DMS114 treated with DMSO at 0.1 percent for 48 hours (cell line): ENCODE measurements at regions not wholly inside any gene's neighbourhood (a gene's known extent, or its start where the extent isn't known, plus 50 kb on each side); places are given as distances from the start of the nearest gene placed in this dataset.
A peak's percentile ranks its signal among the peaks of the same experiment; 100 is the strongest.

Experiments used
- DNase-seq: peaks from one replicate; lab custom pipeline; 2025; ENCODE audit not compliant: unreplicated experiment; lab: John Stamatoyannopoulos, UW

- DNase-seq: no peak
These were observed 335.6 kb upstream of the ASIC2 start for GRCh38 chr17:33628500-33629346.

- no peak for DNase-seq
These were observed 340.4 kb upstream of the ASIC2 start for GRCh38 chr17:33633446-33633845.

DNA sequence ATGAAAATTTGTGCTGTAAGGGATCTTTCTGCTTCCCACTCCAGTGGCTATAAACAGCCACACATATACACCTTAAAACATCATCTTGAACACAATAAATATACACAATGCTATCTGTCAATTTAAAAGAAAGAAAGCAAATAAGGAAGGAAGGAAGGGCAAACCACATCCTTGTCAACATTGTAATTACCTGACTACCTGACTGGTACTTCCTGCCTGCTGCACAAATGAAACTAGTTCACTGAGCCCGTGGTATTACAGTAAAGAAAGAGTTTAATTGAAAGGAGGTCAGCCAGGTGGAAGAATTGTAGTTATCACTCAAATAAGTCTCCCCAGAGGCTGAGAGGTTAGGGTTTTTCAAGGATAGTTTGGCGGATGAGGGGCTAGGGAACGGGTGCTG is 344.4 kb upstream of the ASIC2 start:
- no peak for DNase-seq

DNA sequence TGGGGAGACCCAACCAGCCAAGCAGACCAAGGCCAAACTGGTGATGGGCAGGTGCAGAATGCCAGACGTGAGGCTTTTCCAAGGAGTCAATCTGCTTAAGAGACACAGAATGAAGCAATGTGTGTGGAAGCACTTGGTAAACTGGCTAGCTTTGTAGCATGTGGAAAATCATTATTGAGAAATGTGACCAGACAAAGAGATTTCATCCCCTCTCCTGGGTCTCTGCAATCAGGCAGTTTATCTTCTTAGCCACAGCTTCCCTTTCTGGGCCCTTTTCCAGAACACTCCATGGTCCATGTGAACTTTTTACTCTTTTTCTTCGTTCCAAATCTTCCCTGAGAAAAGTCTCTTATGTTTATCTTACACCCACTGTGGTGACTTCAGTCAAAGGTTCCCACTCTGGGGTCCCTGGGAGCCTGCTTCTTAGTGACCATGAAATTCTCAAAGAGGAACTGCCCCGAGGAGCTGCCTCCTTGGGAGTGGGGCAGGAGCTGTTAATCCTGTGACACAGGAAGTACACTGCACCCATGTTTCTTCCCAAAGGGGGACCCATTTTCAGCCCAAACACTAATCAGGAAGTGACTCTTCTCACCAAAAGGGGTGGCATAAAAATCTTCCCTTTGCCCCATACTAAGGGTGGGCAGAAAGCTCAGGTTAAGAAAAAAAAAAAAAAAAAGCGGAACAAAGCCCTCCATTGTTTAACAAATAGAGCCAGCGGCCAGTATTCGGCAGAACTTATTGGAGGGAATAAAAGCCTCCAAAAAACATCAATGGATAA is 346.2 kb upstream of the ASIC2 start:
- no peak for DNase-seq

GRCh38 chr17:33640629-33641028 is 347.5 kb upstream of the ASIC2 start:
- DNase-seq: no peak

DNA sequence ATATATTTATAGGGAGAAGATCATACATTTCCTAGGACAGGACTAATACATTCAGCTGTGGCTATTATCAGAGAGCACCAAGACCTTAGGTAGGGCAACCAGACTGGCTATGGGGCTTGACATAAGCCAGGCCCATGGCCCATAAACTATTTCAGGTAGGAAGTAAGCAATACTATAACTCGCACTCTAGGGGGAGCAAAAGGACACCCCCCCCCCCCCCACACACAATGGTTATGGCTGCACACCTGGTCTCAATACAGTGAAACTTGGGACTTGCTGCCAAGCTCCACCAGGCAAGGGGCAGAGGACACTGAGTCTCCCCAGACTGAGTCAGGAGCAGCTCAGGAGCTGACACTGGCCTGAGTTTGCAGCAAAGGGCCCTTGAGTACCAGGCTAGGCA is 348.9 kb upstream of the ASIC2 start:
- DNase-seq: no peak

- DNase-seq: peak; percentile 9
These were observed 354.9 kb upstream of the ASIC2 start for GRCh38 chr17:33647956-33648355.

DNA sequence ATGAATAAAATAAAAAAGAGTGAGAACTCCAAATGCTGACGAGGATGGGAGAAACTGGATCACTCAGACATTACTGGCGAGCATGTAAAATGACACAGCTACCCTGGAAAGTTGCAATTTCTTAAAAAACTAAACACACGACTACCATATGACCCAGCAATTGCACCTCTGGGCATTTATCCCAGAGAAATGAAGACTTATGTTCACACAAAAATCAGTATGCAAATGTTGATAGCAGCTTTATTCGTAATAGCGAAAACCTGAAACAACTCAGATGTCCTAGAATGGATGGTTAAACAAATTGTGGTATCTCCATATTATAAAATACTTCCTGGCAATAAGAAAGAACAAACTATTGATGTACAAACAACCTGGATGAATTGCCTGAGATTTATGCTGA is 357.2 kb upstream of the ASIC2 start:
- DNase-seq: no peak

- no peak for DNase-seq
These were observed 358.6 kb upstream of the ASIC2 start for GRCh38 chr17:33651686-33652085.

- no peak for DNase-seq
These were observed 359.8 kb upstream of the ASIC2 start for GRCh38 chr17:33652731-33653398.

DNA sequence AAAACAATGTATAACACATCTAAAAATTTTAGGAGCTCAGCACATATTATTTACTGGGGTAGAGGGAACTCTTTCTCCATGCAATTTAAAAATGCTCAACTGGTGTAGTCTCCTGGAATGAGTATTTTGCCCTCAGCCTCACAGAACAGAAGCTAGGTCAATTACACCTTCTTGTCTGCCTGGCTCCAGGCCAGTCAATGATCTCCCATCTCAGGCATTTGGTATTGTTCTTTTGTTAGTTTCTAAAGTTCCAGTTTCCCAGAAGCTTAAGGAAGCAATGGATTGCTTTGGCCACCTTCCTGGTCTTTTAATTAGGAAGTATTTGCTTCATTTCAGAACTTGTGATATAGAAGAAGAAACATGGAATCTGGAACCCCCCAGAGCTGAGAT is 360.3 kb upstream of the ASIC2 start:
- no peak for DNase-seq

DNA sequence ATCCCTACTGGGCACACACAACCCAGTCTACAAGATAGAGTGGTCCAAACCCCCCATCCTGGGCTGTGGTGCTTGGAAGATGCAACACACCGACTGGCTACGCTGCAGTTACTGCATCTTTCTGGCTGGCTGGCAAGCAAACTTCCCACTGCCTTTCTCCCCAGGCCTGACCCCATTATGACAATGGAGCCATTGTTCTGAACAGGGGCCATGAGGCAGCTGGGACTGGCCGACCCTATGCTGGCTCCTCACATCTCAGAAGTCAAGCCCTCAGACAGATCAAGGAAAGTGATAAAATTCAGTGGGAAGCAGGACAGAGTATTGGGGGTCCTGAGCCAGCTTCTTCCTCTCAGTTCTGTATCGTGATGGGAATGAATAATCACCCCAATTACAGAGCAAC is 364.1 kb upstream of the ASIC2 start:
- no peak for DNase-seq

GRCh38 chr17:33661975-33662374 is 368.9 kb upstream of the ASIC2 start:
- no peak for DNase-seq

DNA sequence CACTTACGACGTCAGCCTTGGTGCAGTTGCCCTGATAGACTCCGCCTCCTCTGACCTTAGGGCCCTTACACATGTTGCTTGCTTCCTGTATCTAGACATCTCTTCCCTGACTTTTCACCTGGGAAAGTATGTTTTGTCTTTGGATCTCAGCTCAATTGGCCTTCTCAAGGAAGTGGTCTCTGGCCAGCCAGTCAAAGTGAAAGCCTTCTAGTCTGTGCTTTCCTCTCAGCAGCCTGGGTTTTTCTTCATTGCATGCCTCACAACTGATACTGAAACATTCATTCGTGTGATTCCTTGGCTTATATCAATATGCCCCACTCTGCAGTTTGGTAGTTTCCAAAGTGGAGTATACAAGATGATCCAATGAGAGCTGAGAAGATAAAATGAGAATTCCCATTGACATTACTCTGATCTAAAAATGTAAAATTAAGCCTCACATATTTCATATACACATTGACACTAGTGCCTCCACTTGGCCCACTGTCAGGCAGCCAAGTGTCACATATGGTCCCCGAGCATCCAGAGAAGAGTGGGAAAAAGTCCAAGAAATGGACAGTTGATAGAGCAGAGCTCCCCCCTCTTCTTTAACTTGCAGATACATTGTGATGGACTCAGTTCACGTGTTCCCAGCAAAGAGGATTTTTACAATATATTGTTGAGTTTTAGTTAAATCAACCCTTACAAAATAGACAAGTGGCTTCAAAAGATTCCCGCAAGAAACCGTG is 371.2 kb upstream of the ASIC2 start:
- DNase-seq: no peak

DNA sequence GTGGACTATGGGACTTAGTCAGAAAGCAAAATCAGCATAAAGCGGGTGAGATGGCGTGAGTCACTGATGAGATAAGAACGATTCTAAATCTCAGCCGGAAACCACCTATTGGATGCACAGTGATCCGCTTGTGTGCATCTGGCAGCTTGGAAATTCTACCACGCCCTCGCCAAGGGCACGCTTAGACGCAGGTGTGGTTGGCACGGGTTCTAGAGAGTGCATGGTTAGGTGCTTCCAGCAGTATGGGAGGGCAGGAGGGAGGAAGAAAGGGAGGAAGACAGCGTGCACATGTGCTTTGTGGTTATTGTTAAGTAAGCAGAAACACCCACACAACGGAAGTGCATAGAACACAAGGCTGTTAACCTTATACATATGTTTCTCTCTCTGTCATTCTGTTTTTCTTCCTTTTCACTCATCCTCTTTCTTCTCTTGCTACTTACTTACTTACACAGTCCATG is 374.0 kb upstream of the ASIC2 start:
- no peak for DNase-seq

DNA sequence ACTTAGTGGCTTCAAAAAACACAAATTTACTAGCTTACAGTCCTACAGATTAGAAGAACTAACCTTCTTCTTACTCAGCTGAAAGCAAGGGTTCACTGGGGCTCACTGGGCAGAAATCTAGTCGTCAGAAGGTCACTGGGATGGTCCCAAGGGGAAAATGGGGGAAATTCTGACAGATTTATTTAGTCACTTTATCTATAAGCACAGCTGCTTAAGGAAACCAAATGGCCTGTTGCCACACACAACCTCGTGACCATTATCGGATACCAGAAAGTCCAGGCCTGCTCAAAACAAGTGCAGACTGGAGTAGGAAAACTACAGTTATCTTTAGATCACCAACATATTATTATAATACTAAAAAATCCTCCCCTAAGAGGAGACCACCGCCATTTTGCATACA is 374.6 kb upstream of the ASIC2 start:
- DNase-seq: no peak

DNA sequence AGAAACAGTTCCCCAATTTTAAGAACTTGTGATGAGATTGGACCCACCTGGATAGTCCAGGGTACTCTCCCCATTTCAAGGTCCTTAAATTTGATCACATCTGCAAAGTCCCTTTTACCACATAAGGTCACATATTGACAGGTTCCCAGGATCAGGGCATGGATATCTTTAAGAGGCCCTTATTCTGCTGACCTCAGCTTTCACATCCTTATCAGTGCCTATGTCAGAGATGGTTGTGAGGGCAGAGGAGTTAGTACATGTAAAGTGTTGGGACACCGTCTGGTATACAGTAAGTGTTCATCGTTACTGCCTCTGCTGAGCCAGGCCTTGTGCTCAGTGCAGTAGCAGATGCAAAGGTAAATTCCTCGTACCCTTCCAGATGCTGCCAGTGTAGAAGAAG is 375.4 kb upstream of the ASIC2 start:
- DNase-seq: no peak

DNA sequence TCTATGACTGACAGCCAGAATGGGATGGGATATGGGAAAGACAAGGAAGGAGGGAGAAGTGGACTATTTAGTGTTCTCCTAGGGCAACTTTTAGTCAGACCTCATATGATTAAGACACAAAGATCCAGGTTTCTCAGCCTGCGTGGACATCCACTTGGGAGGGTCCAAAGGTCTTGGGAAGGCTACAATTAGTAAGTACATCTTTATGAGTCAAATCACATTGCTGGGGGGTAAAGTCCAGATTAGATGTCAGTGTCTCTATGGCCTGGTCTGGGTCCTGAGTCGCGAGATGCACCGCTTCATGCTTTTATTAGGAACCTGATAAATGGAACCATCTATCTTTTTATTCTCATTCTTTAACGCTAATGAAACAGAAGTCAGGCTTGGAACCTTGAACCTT is 378.4 kb upstream of the ASIC2 start:
- no peak for DNase-seq

- peak; percentile 52 for DNase-seq
These were observed 381.6 kb upstream of the ASIC2 start for GRCh38 chr17:33674685-33675084.

DNA sequence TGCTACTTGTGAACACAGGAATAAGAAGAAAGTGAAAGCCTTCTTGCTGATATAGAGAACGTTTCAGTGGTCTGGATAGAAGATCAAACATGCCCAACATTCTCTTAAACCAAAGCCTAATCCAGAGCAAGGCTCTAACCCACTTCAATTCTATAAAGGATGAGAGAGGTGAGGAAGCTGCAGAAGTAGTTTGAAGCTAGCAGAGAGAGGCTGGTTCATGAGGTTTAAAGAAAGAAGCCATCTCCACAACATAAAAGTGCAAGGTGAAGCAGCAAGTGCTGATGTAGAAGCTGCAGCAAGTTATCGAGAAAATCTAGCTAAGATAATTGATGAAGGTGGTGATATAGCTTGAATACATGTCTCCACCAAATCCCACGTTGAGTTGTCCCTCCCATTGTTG is 383.3 kb upstream of the ASIC2 start:
- no peak for DNase-seq

GRCh38 chr17:33679595-33679994 is 386.5 kb upstream of the ASIC2 start:
- DNase-seq: no peak
